DMS 273 (cell line): ENCODE measurements at regions not wholly inside any gene's neighbourhood (a gene's known extent, or its start where the extent isn't known, plus 50 kb on each side); places are given as distances from the start of the nearest gene placed in this dataset.
"Not testable (repeated sequence)": the region's sequence is repeated elsewhere in the genome, so short reads cannot be mapped to it uniquely, and the experiment has no call there.

ENCODE experiments used
- DNase-seq: peaks from one replicate; lab custom pipeline; 2025; ENCODE audit not compliant: unreplicated experiment; lab: John Stamatoyannopoulos, UW

- no peak for DNase-seq
Observed at GRCh38 chr11:112310848-112311247, 50.2 kb upstream of the PLET1 start.

DNA sequence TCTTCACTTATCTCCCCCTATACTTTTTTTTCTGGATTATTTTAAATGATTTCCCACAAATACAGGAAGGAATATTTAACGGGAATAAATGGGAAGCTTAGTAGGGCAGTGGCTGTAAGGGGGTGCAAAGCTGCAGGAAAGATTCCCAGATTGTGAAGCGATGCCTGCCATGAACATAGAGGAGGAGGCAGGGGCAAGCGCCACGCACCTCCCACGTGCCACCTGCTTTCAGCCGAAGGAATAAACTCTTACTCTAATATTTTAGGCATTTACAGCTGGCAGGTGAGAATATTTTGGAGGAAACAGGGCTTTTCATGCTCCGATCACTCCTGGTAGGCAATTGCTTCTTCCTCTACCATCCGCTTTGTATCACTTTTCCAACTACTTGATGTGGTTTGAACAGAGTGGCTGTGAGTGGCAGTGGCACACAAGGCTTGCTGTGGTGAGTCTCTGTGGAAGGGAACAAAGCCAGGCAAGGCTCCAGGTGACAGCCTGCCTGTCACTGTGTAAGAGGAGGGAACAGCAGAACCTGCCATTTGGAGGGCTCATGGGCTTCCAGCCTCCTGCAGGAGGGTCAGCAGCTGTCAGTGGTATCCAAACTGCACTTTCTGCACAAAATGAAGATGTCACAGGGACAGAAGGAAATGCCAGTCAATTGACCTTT is 54.5 kb upstream of the PLET1 start:
- no peak for DNase-seq

GRCh38 chr11:112315861-112316739 is 55.4 kb upstream of the PLET1 start:
- DNase-seq, result no peak

- DNase-seq, result no peak
Observed at GRCh38 chr11:112316971-112317370, 56.3 kb upstream of the PLET1 start.

GRCh38 chr11:112318184-112318591 is 57.5 kb upstream of the PLET1 start:
- no peak for DNase-seq

DNA sequence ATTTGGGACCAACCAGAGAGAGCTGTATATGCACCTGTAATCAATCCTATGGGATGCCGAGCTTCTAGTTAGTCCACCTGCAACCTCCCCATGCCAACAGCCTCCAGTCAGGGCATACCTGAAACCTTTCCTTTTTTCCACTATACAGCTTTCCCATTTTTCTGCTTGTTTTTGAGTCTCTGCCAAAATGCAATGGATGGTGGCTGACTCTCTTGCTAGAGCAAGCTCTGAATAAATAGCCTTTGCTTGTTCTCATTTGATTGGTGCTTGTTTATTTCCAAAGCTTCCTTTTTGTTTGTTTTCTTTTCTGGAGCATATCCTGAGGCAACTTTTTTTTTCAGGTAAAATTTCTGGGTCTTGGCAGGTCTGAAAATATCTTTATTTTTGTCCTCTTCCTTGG is 58.0 kb upstream of the PLET1 start:
- no peak for DNase-seq

GRCh38 chr11:112320668-112321067 is 60.0 kb upstream of the PLET1 start:
- DNase-seq, result peak; percentile 43

DNA sequence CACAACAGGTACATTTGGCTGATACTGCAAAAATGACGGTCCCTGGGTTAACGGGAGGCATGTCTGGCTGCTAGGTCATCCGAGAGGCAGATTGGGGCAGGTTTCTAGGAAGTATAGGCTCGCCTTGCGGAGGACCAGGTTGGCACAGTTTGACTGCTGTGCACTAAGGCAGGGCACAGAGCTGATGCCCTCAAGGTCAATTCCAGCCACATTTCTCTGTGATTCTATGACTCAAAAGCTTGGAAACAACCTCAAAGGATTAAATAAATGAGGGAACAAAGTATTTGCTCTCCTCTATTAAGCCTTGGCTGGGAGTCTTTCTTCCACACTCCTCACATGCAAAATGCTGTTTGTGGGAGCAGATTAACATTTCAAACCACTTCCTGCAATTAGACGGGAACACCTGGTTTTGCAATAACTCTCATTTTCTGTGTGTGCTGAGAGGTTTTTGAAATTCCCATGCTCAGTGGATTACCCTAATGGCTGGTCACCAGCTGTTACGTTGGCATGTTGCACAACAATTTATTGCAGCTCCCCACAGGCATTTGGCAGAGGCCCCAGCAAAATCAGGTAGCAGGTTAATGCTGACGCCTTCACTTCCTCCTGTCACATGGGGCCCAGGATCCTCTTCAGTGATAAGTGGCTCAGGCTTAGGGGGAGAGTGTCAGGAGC is 61.0 kb upstream of the PLET1 start:
- peak; percentile 80 for DNase-seq

GRCh38 chr11:112322173-112322790 is 61.6 kb upstream of the PLET1 start:
- DNase-seq, result no peak

DNA sequence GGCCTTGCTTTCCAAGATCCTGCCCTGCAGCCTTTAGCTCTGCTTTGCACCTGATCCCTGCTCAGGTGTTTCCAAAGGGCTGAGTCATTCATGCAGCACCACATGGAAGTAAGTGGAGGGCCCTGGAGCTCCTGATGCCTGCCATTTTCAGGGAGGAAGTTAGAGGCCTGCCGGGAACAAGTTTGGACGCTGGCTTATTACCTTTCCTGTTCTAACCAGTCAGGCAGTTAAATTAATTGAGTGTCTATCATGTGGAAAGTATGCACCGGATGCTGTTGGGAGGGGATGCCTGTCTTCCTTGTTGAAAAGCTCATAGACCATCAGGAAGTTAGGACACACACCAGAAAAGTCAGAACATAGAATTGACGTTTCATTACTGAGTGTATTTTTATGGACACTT is 73.7 kb upstream of the PLET1 start:
- no peak for DNase-seq

GRCh38 chr11:112336356-112336886 is 75.8 kb upstream of the PLET1 start:
- DNase-seq, result no peak

DNA sequence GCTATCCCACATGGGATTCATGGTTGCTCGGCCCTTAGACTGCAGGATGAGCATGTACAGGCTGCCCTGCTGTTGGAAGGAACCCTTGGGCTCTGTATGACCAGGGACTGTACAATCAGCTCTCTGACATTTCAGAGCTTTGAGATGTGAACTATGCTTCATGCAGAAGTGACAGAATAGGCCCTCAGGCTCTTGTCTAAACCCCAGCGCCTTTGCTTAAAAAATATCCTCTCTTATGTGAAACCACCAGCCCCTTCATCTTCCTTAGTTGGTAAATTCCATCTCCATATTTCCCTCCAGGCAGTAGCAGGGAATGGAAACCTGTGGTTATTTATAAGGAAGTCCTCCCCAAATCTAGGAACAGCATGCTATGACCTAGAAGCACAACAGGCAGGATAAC is 78.9 kb upstream of the PLET1 start:
- DNase-seq, result no peak

DNA sequence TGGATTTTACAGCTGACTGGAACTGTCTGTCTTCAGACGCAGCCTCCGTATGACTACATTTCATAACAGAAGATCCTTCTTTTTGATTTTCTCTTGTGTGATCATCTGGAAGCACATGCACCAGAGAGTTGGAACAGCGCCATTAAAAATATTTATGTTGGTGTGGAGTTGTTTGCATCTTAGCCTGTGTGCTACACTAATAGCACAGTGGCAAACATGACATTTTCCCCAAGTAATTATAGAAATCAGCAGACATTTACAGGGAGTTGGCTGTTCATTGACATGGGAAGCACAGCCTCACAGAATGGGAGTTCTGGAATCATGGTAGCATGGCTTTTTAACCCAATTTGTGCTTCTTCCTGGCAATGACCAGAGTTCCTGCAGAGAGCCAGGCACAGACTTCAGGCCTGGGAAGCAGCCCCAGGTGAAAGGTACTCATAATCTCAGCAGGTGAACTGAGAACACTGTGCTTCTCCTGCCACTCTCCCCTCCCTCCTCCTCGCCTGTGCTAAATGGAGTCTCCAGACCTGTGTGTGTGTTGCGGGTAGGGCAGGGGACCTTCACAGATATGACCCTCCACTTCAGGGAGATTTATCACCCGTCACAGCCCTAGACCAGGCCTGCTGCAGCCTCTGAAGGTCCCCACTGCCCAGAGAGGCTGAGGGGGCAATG is 82.8 kb upstream of the PLET1 start:
- peak; percentile 5 for DNase-seq

GRCh38 chr11:112344040-112344413 is 83.4 kb upstream of the PLET1 start:
- DNase-seq, result no peak

DNA sequence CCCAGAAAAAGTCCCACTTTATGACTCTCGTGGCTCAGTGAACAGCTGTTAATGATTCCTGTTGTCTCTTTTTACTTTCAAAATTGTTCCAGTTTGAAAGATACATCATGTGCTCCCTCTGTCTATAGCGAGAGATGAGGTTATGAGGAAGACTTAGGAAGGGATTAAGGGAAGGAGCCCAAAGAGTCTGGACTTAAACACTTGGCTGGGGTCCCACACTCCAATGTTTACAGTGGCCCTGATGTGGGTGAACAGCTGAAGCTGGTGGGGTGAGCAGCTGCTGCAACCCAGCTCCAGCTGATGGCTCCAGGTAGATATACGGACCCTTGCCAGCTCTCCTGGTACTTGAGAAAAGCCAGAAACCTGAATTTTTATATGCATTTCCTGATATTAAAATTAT is 84.5 kb upstream of the PLET1 start:
- DNase-seq, result peak; percentile 6

DNA sequence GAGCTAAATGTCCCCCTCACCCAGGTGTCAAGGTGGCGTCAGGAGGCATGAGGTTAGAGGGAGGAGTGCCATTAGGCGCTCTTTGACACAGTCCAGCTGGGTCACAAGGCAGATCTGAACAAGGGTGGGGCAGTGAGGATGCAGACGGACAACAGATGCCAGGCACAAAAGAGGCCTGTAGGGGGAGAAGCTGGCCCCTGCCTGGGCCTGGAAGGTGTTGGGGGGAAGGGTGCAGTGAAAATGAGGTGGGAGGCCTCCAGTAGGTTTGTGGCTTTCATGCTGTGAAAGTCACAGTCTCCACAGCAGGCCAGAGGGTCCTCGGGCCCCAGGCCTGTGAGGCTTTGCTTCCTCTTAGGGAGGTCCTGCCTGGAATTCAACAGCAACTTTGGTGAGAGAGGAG is 85.0 kb upstream of the PLET1 start:
- peak; percentile 14 for DNase-seq

GRCh38 chr11:112346586-112346985 is 85.9 kb upstream of the PLET1 start:
- no peak for DNase-seq

- no peak for DNase-seq
Observed at GRCh38 chr11:112348480-112349029, 87.9 kb upstream of the PLET1 start.

- not testable (repeated sequence) for DNase-seq
Observed at GRCh38 chr11:112351423-112351822, 90.8 kb upstream of the PLET1 start.

DNA sequence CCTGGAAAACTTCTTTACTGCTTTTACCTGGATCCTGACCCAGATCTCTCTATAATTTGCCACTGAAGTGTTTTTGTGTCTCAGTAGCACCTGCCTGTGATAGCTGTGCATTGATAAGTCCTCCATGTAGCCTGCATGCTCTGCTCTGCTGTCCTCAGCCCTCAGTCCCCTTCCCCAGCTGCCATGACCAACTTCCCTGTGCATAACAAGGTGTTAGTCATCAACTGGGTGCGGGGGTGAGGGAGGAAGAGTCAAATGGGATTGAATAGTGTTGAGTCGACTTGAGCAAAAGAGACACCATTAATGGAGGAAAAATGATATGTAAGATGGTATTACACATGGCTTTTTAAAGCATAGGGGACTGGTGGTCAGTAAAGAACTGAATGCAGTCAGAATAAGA is 92.2 kb upstream of the PLET1 start:
- DNase-seq, result no peak
